Nephron (organoid): ENCODE measurements at regions not wholly inside any gene's neighbourhood (a gene's known extent, or its start where the extent isn't known, plus 50 kb on each side); places are given as distances from the start of the nearest gene placed in this dataset.

Source experiments
- H3K27ac Mint-ChIP-seq, 3 experiments: 2 replicates each; pipeline ENCODE4 v1.8.0; 2020; ENCODE audit warnings: mixed read lengths in 3 of 3, mild to moderate bottlenecking in 2 of 3, moderate library complexity in 1 of 3
- H3K27me3 Mint-ChIP-seq: 2 replicates; pipeline ENCODE4 v1.8.0; 2021; ENCODE audit warnings: low read depth, mild to moderate bottlenecking, moderate library complexity, mixed read lengths
- H3K36me3 Mint-ChIP-seq: 2 replicates; pipeline ENCODE4 v1.8.0; 2020; ENCODE audit warnings: low read depth, mixed read lengths
- H3K4me1 Mint-ChIP-seq: 2 replicates; pipeline ENCODE4 v1.8.0; 2020; ENCODE audit warnings: mixed read lengths
- H3K4me3 Mint-ChIP-seq, 3 experiments: 2 replicates each; pipeline ENCODE4 v1.8.0; 2020; ENCODE audit warnings: mild to moderate bottlenecking in 3 of 3, mixed read lengths in 3 of 3, moderate library complexity in 2 of 3
- H3K9me3 Mint-ChIP-seq: 2 replicates; pipeline ENCODE4 v1.8.0; 2020; ENCODE audit warnings: mixed read lengths
- TF ChIP-seq, protein P1 (sequence below), 3 experiments: fragments of 200-600 bp; sonication (generic); IDR thresholded peaks; one replicate each; pipeline ENCODE4 v1.5.0; 2021; ENCODE audit warnings: antibody characterized with exemption in 3 of 3; ENCODE audit not compliant: unreplicated experiment in 3 of 3

DNA sequence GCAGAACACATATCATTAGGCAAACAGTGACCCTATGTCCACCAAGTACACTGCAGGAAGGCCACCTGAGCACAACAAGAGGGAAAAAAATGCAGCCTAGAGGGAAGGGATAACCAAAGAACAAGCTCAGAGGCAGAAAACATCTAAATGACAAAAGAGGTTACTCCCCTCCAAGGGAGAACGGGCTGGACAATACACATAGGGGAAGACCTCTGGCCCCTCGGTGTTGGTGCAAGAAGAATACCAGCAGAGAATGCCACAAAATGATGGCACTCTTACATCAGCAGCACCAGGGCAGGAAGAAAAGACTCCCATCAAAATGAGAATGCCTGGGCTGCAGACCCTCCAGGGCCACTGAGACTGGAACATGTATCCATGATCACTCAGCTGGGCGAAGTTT, 66.6 kb upstream of the OPCML start:
- no peak overlapping the region for H3K27ac Mint-ChIP-seq
- H3K27me3 Mint-ChIP-seq: peaks cover 30% of the 10 kb centered on the region
- H3K4me1 Mint-ChIP-seq: no peaks in the 10 kb centered on the region
- peaks cover under 1% of the 10 kb centered on the region for H3K9me3 Mint-ChIP-seq
- no peaks in the 10 kb centered on the region for H3K36me3 Mint-ChIP-seq
- no peak overlapping the region for H3K4me3 Mint-ChIP-seq
- TF ChIP-seq, protein P1, sequence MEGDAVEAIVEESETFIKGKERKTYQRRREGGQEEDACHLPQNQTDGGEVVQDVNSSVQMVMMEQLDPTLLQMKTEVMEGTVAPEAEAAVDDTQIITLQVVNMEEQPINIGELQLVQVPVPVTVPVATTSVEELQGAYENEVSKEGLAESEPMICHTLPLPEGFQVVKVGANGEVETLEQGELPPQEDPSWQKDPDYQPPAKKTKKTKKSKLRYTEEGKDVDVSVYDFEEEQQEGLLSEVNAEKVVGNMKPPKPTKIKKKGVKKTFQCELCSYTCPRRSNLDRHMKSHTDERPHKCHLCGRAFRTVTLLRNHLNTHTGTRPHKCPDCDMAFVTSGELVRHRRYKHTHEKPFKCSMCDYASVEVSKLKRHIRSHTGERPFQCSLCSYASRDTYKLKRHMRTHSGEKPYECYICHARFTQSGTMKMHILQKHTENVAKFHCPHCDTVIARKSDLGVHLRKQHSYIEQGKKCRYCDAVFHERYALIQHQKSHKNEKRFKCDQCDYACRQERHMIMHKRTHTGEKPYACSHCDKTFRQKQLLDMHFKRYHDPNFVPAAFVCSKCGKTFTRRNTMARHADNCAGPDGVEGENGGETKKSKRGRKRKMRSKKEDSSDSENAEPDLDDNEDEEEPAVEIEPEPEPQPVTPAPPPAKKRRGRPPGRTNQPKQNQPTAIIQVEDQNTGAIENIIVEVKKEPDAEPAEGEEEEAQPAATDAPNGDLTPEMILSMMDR (IDR thresholded peaks at IDR 0.05; ENCODE audit: unreplicated experiment in 3 of 3): no peak

DNA sequence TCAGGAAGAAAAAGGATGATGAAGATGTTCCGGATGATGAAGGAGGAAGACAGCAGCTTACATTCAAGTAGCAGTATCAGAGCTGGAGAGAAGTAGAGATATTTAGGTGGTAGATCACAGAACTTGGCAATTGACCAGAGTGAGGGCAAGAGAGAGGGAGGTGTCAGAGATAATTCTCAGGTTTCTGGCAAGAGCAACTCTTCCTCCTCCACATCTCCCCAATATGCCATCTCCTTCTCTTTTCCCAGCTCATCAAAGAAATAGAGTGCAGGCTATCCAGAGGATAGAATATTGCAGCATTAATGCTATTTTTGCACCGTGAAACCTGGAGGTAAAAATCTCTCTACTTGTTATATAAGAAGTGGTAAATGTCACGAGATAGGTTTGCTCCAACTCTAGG, 64.9 kb upstream of the OPCML start:
- Mint-ChIP-seq H3K4me1 (no peaks in the 10 kb centered on the region), H3K27me3 (peaks cover 25% of the 10 kb centered on the region), H3K27ac (no peak overlapping the region), H3K4me3 (no peak overlapping the region), H3K36me3 (no peaks in the 10 kb centered on the region), H3K9me3 (peaks cover 2% of the 10 kb centered on the region)
- TF ChIP-seq, protein P1 (IDR thresholded peaks at IDR 0.05; ENCODE audit: unreplicated experiment in 3 of 3): no peak

DNA sequence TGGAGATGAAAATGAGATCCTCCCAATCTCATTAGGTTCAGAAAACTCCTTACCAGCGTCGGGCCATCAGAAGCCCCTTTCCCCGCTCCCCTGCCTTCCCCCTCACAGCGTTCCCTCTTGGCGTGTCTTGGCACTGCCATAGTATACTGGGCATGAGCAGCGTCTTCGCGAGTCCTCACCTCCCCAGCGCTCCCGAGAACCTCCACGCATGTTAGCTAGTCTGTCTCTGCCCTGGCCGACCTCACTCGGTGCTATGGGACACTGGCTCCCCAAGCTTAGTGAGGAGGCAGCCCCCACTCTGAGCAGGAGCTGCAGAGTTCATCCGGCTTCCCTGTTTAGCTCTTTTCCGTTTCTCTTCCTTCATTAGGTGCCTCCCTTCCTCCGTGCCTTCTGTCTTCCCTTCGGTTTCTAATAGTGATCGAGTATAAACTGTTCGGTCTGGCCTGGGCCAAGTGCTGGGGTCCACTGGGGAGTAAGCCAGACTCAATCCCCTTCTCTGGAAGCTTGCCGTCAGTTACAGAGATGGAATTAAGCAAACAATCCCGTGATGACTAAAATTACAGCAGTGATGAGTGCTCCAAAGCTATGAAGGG, 63.8 kb upstream of the OPCML start:
- peaks cover 2% of the 10 kb centered on the region for H3K9me3 Mint-ChIP-seq
- no peaks in the 10 kb centered on the region for H3K36me3 Mint-ChIP-seq
- no peaks in the 10 kb centered on the region for H3K4me1 Mint-ChIP-seq
- H3K27ac Mint-ChIP-seq: no peak overlapping the region
- peaks cover 25% of the 10 kb centered on the region for H3K27me3 Mint-ChIP-seq
- H3K4me3 Mint-ChIP-seq: no peak overlapping the region
- TF ChIP-seq, protein P1 (IDR thresholded peaks at IDR 0.05; ENCODE audit: unreplicated experiment in 3 of 3): no peak

DNA sequence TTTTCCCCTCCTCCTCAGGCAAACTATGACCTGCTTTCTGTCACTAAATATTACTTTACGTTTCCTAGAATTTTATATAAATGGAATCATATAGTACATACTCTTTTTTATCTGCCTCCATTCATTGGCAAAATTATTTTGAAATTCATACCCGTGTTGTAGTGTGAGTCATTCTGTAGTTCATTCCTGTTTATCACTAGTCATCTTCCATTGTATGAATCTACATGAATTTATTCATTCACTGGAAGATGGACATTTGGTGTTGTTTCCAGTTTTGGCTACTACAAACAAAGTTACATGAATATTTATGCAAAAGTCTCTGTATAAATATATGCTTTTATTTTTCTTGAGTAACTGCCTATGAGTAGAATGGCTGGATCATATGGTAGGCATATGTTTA, 60.7 kb upstream of the OPCML start:
- no peaks in the 10 kb centered on the region for H3K36me3 Mint-ChIP-seq
- H3K4me1 Mint-ChIP-seq: no peaks in the 10 kb centered on the region
- H3K27ac Mint-ChIP-seq: no peak overlapping the region
- TF ChIP-seq, protein P1 (IDR thresholded peaks at IDR 0.05; ENCODE audit: unreplicated experiment in 3 of 3): no peak
- H3K9me3 Mint-ChIP-seq: peaks cover 2% of the 10 kb centered on the region
- no peak overlapping the region for H3K4me3 Mint-ChIP-seq
- H3K27me3 Mint-ChIP-seq: peaks cover 12% of the 10 kb centered on the region

DNA sequence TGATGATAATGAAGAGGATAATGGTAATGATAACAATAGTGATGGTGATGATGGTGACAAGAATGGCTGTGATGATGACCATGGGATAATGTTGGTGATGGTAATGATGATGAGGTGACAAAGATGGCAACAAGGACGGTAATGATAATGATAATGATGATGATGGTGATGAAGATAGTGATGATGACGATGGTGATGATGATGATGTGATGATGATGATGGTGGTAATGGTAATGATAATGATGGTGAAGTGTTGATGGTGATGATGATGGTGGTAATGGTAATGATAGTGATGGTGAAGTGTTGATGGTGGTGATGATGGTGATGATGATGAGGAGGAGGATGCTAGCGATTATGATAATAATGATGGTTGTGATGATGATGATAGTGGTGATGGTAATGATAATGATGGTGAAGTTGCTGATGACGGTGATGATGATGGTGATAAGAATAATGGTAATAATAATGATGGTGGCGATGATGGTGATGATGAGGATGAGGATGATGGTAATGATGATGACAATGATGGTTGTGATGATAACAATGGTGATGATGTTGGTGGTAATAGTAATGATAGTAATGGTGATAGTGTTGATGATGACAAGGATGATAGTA, 54.7 kb upstream of the OPCML start:
- TF ChIP-seq, protein P1 (IDR thresholded peaks at IDR 0.05; ENCODE audit: unreplicated experiment in 3 of 3): no peak
- Mint-ChIP-seq H3K9me3 (no peaks in the 10 kb centered on the region), H3K36me3 (no peaks in the 10 kb centered on the region), H3K4me3 (no peak overlapping the region), H3K27ac (no peak overlapping the region), H3K27me3 (no peaks in the 10 kb centered on the region), H3K4me1 (no peaks in the 10 kb centered on the region)

DNA sequence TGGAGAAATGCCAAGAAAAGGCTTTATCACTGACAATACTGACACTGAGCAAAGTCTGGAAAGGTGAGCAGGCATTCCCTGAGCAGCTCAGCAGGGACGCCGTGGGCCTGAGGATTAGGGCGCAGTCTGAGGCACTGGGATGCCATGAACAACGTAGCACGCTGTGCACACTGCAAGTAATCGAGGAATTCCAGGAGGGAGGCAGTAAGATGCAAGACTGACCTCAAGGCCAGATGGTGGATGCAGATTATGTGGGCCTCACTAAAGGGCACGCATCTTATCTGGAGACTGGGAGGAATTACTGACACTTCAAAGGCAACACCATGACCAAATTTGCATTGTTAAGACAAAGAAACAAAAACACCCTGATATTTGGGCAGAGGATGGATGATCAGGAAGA, 50.4 kb upstream of the OPCML start:
- H3K4me1 Mint-ChIP-seq: no peaks in the 10 kb centered on the region
- TF ChIP-seq, protein P1 (IDR thresholded peaks at IDR 0.05; ENCODE audit: unreplicated experiment in 3 of 3): no peak
- H3K9me3 Mint-ChIP-seq: no peaks in the 10 kb centered on the region
- no peaks in the 10 kb centered on the region for H3K36me3 Mint-ChIP-seq
- H3K4me3 Mint-ChIP-seq: no peak overlapping the region
- H3K27me3 Mint-ChIP-seq: peaks cover 10% of the 10 kb centered on the region
- H3K27ac Mint-ChIP-seq: no peak overlapping the region
